GM12878 (cell line): ENCODE measurements at regions not wholly inside any gene's neighbourhood (a gene's known extent, or its start where the extent isn't known, plus 50 kb on each side); places are given as distances from the start of the nearest gene placed in this dataset.
A peak's percentile ranks its signal among the peaks of the same experiment; 100 is the strongest.

Experiments
- ATAC-seq: fragments of 200-7000 bp; cut with Tn5 transposase; 3 replicates; pipeline ENCODE4 v1.9.1; 2020; ENCODE audit warnings: mild to moderate bottlenecking, moderate library complexity
- BruUV-seq: library from RNA; stranded (reverse); fragments of 400-500 nt; replicated peaks from 2 replicates; lab custom pipeline; 2021; lab: Mats Ljungman, UMichigan
- CTCF ChIA-PET: fragments of 300-600 bp; sonication (Branson Sonifier 250); formaldehyde crosslinking; extraction: SDS; loops from one replicate; lab custom pipeline; 2021; ENCODE audit warnings: inconsistent platforms; lab: Yijun Ruan, JAX
- POLR2A ChIA-PET: fragments of 350-600 bp; formaldehyde crosslinking; extraction: SDS; loops from one replicate; lab custom pipeline; 2021; ENCODE audit warnings: inconsistent platforms; lab: Charles Lee
- RAD21 ChIA-PET: fragments of 300-600 bp; sonication (Branson Sonifier 250); formaldehyde crosslinking; loops from one replicate; lab custom pipeline; 2023; ENCODE audit warnings: antibody characterized with exemption; ENCODE audit not compliant: unreplicated experiment; lab: Charles Lee
- SMC1A ChIA-PET: fragments of 300-600 bp; sonication (Branson Sonifier 250); formaldehyde crosslinking; loops from one replicate; lab custom pipeline; 2023; ENCODE audit not compliant: unreplicated experiment, uncharacterized antibody; lab: Charles Lee
- DNase-seq: peaks from one replicate; pipeline ENCODE4 v3.0.0-alpha.2; 2011; ENCODE audit warnings: low read depth, low spot score
- FAIRE-seq: peaks from 3 replicates; lab custom pipeline; 2011; peaks lifted over from hg19 to GRCh38; lab: Jason Lieb, UNC
- H2AFZ ChIP-seq: 2 replicates; pipeline ENCODE4 v1.6.0; 2011; ENCODE audit warnings: low read depth, low read length, control low read depth; ENCODE audit not compliant: control insufficient read depth
- H3K27ac ChIP-seq: 2 replicates; pipeline ENCODE4 v1.5.1; 2011; ENCODE audit warnings: control low read depth; ENCODE audit not compliant: control insufficient read depth, insufficient read depth
- H3K27me3 ChIP-seq, 2 experiments: replicated peaks in 1 of 2; 2 replicates each; pipeline versions ENCODE4 v1.6.0 to v1.6.1; 2011; ENCODE audit warnings: low read length in 1 of 2; ENCODE audit not compliant: control insufficient read depth in 2 of 2, insufficient read depth in 2 of 2
- H3K36me3 ChIP-seq, 2 experiments: 2 replicates each; pipeline ENCODE4 v1.5.1; 2011; ENCODE audit warnings: low read length in 1 of 2; ENCODE audit not compliant: control insufficient read depth in 2 of 2, insufficient read depth in 2 of 2
- H3K4me1 ChIP-seq: 2 replicates; pipeline ENCODE4 v1.6.1; 2011; ENCODE audit warnings: mild to moderate bottlenecking, low read length, moderate library complexity, mixed read lengths; ENCODE audit not compliant: control insufficient read depth, insufficient read depth
- H3K4me2 ChIP-seq: 2 replicates; pipeline ENCODE4 v1.6.0; 2011; ENCODE audit warnings: control low read depth; ENCODE audit not compliant: control insufficient read depth, insufficient read depth
- H3K4me3 ChIP-seq: fragments of 200-600 bp; sonication (generic); 2 replicates; pipeline ENCODE4 v1.5.1; 2016
- H3K79me2 ChIP-seq: 2 replicates; pipeline ENCODE4 v1.6.0; 2011; ENCODE audit warnings: low read length; ENCODE audit not compliant: control insufficient read depth, insufficient read depth
- H3K9ac ChIP-seq: 2 replicates; pipeline ENCODE4 v1.8.0; 2011; ENCODE audit warnings: low read length, control low read depth, mixed read lengths; ENCODE audit not compliant: control insufficient read depth, insufficient read depth
- H3K9me3 ChIP-seq: replicated peaks from 3 replicates; pipeline ENCODE4 v1.5.1; 2011; ENCODE audit warnings: mild to moderate bottlenecking, low read length; ENCODE audit not compliant: control insufficient read depth, insufficient read depth
- H4K20me1 ChIP-seq: 2 replicates; pipeline ENCODE4 v1.6.0; 2011; ENCODE audit not compliant: control insufficient read depth, insufficient read depth
- CBX3 ChIP-seq: fragments of 200-600 bp; sonication (generic); IDR thresholded peaks from 2 replicates; pipeline ENCODE4 v1.6.1; 2016; ENCODE audit warnings: low read depth, borderline replicate concordance
- CHD1 ChIP-seq: IDR thresholded peaks from 2 replicates; pipeline ENCODE4 v1.6.1; 2012; ENCODE audit warnings: low read depth, low read length, improper control_type of control experiment
- FOXK2 ChIP-seq: fragments of 450-650 bp; IDR thresholded peaks from 2 replicates; pipeline ENCODE4 v1.6.1; 2017; ENCODE audit warnings: mild to moderate bottlenecking, moderate library complexity
- GATAD2B ChIP-seq: fragments of 450-650 bp; conservative IDR thresholded peaks from 2 replicates; pipeline ENCODE4 v1.6.1; 2017; ENCODE audit warnings: low read depth, mild to moderate bottlenecking, moderate library complexity
- HDAC2 ChIP-seq: fragments of 200-600 bp; sonication (generic); IDR thresholded peaks from 2 replicates; pipeline ENCODE4 v1.6.1; 2017
- MTA2 ChIP-seq: fragments of 450-650 bp; IDR thresholded peaks from 2 replicates; pipeline ENCODE4 v1.6.1; 2016; ENCODE audit warnings: low read depth, mild to moderate bottlenecking, moderate library complexity
- MYC ChIP-seq: IDR thresholded peaks from 2 replicates; pipeline ENCODE4 v1.6.1; 2011; ENCODE audit warnings: mild to moderate bottlenecking, low read length, moderate library complexity, inconsistent platforms; ENCODE audit not compliant: insufficient read depth, insufficient replicate concordance, insufficient read length, severe bottlenecking
- NFXL1 ChIP-seq: fragments of 450-650 bp; IDR thresholded peaks from 2 replicates; pipeline ENCODE4 v1.6.1; 2017; ENCODE audit warnings: antibody characterized with exemption, mild to moderate bottlenecking, borderline replicate concordance
- RB1 ChIP-seq: fragments of 450-650 bp; formaldehyde crosslinking; IDR thresholded peaks from 2 replicates; pipeline ENCODE4 v1.6.1; 2017; ENCODE audit warnings: mild to moderate bottlenecking, borderline replicate concordance
- RCOR1 ChIP-seq: conservative IDR thresholded peaks from 2 replicates; pipeline ENCODE4 v1.6.1; 2012; ENCODE audit warnings: low read depth, low read length, improper control_type of control experiment
- SIN3A ChIP-seq: IDR thresholded peaks from 2 replicates; pipeline ENCODE4 v1.6.1; 2012; ENCODE audit warnings: low read depth, low read length, improper control_type of control experiment
- SKIL ChIP-seq: fragments of 450-650 bp; IDR thresholded peaks from 2 replicates; pipeline ENCODE4 v1.6.1; 2017; ENCODE audit warnings: mild to moderate bottlenecking, low read depth, inconsistent platforms; ENCODE audit not compliant: poor library complexity, severe bottlenecking
- SMAD5 ChIP-seq: IDR thresholded peaks from 2 replicates; pipeline ENCODE4 v1.6.1; 2016; ENCODE audit warnings: antibody characterized with exemption, low read depth
- SPI1 ChIP-seq: IDR thresholded peaks from 2 replicates; pipeline ENCODE4 v1.6.1; 2011; ENCODE audit warnings: low read depth, mild to moderate bottlenecking, low read length, moderate library complexity, borderline replicate concordance; ENCODE audit not compliant: insufficient read depth
- SREBF1 ChIP-seq: IDR thresholded peaks from 2 replicates; pipeline ENCODE4 v1.6.1; 2012; ENCODE audit warnings: mild to moderate bottlenecking, low read length
- STAT1 ChIP-seq: fragments of 450-650 bp; conservative IDR thresholded peaks from 2 replicates; pipeline ENCODE4 v1.6.1; 2014; ENCODE audit warnings: antibody characterized with exemption, mild to moderate bottlenecking
- TBL1XR1 ChIP-seq: IDR thresholded peaks from 2 replicates; pipeline ENCODE4 v1.6.1; 2012; ENCODE audit warnings: low read depth, low read length, improper control_type of control experiment
- ZBED1 ChIP-seq: IDR thresholded peaks from 2 replicates; pipeline ENCODE4 v1.6.1; 2016; ENCODE audit warnings: borderline replicate concordance
- ZNF622 ChIP-seq: fragments of 450-650 bp; IDR thresholded peaks from 2 replicates; pipeline ENCODE4 v1.6.1; 2017; ENCODE audit warnings: mild to moderate bottlenecking, inconsistent platforms
- WGBS: methylation state at CpG from one replicate; pipeline ENCODE4 v1.1.6; 2016; ENCODE audit warnings: low lambda C conversion rate; ENCODE audit not compliant: insufficient replicate concordance, insufficient coverage; ENCODE audit errors: missing lambda C conversion rate; 5-methylcytosine and 5-hydroxymethylcytosine counted together
- in situ Hi-C: fragments of 300-500 bp; cut with MboI; formaldehyde crosslinking; loops from 9 replicates; pipeline ENCODE4 v1.14.3; 2018; ENCODE audit warnings: mixed read lengths
- intact Hi-C: fragments of 100-400 bp; cut with micrococcal nuclease; formaldehyde crosslinking; loops from one replicate; pipeline ENCODE4 v1.14.2; 2022; ENCODE audit not compliant: unreplicated experiment

GRCh38 chr18:76149284-76149683 is 345.8 kb downstream of the ZNF516 start:
- CTCF ChIA-PET: no interaction called here
- no peak for FAIRE-seq
- POLR2A ChIA-PET: no interaction called here

GRCh38 chr18:76145521-76146376 is 349.3 kb downstream of the ZNF516 start:
- in situ Hi-C loops (no loop called here), intact Hi-C loops (no loop called here)
- Histone ChIP-seq H3K9me3 (no peaks in the 10 kb centered on the region), H3K27me3 (no peaks in the 10 kb centered on the region), H3K36me3 (no peaks in the 10 kb centered on the region), H2AFZ (no peak overlapping the region), H3K4me3 (no peak overlapping the region), H3K9ac (no peak overlapping the region), H4K20me1 (no peaks in the 10 kb centered on the region), H3K4me2 (no peak overlapping the region), H3K79me2 (no peaks in the 10 kb centered on the region), H3K27ac (no peak overlapping the region), H3K4me1 (no peaks in the 10 kb centered on the region)
- ATAC-seq: no peak
- SMC1A ChIA-PET: no interaction called here
- no TSS peak for BruUV-seq
- FAIRE-seq: no peak
- RAD21 ChIA-PET: no interaction called here
- DNase-seq: no peak
- WGBS: 53% methylated on average over 23 of the region's 23 CpGs
- CTCF ChIA-PET: no interaction called here
- POLR2A ChIA-PET: no interaction called here
- TF ChIP-seq SREBF1: no peak
- no peak for TF ChIP-seq GATAD2B
- no peak for TF ChIP-seq RCOR1
- no peak for TF ChIP-seq CHD1
- no peak for TF ChIP-seq TBL1XR1
- no peak for TF ChIP-seq SIN3A
- no peak for TF ChIP-seq MTA2
- TF ChIP-seq SMAD5: no peak
- no peak for TF ChIP-seq STAT1
- no peak for TF ChIP-seq ZNF622
- no peak for TF ChIP-seq MYC
- no peak for TF ChIP-seq ZBED1
- no peak for TF ChIP-seq NFXL1
- TF ChIP-seq HDAC2: no peak
- TF ChIP-seq SKIL: no peak
- no peak for TF ChIP-seq FOXK2

More at GRCh38 chr18:76149284-76149683, 345.8 kb downstream of the ZNF516 start:
- Histone ChIP-seq H3K27ac (no peak overlapping the region), H3K27me3 (no peaks in the 10 kb centered on the region), H3K9me3 (no peaks in the 10 kb centered on the region), H3K4me3 (no peak overlapping the region), H3K4me1 (no peaks in the 10 kb centered on the region), H3K9ac (no peak overlapping the region), H2AFZ (no peak overlapping the region), H3K36me3 (no peaks in the 10 kb centered on the region), H4K20me1 (no peaks in the 10 kb centered on the region), H3K4me2 (no peak overlapping the region), H3K79me2 (no peaks in the 10 kb centered on the region)
- RAD21 ChIA-PET: no interaction called here
- DNase-seq (no peak), ATAC-seq (no peak)
- no TSS peak for BruUV-seq
- WGBS: 54% methylated on average over 4 of the region's 4 CpGs
- TF ChIP-seq CBX3 (no peak), RB1 (no peak), SPI1 (0 out of 2 replicates have a peak, but pooled peaks have one; percentile 20), MTA2 (no peak)
- SMC1A ChIA-PET: no interaction called here
- in situ Hi-C loops: no loop called here
- intact Hi-C loops: no loop called here
